Endothelial cell of umbilical vein (primary cell): ENCODE measurements at regions not wholly inside any gene's neighbourhood (a gene's known extent, or its start where the extent isn't known, plus 50 kb on each side); places are given as distances from the start of the nearest gene placed in this dataset.
"Not testable (repeated sequence)": the region's sequence is repeated elsewhere in the genome, so short reads cannot be mapped to it uniquely, and the experiment has no call there.

Experiments used
- BruUV-seq: library from RNA; stranded (reverse); fragments of 400-500 nt; replicated peaks from 2 replicates; lab custom pipeline; 2021; lab: Mats Ljungman, UMichigan
- CTCF ChIA-PET: fragments of 300-600, 350-600 bp; sonication (Branson Sonifier 250); formaldehyde crosslinking; loops from one replicate; lab custom pipeline; 2021; ENCODE audit warnings: antibody characterized with exemption, inconsistent platforms; lab: Charles Lee
- POLR2A ChIA-PET: fragments of 300-600, 350-600 bp; sonication (Branson Sonifier 250); formaldehyde crosslinking; loops from one replicate; lab custom pipeline; 2021; ENCODE audit warnings: antibody characterized with exemption, inconsistent platforms; lab: Charles Lee
- DNase-seq: peaks from one replicate; pipeline ENCODE4 v3.0.0-alpha.2; 2011; ENCODE audit warnings: low read depth, low spot score
- FAIRE-seq: peaks from 2 replicates; lab custom pipeline; 2011; peaks lifted over from hg19 to GRCh38; lab: Jason Lieb, UNC
- H2AFZ ChIP-seq: 2 replicates; pipeline ENCODE4 v1.6.0; 2012; ENCODE audit warnings: low read depth, low read length, control low read depth, inconsistent platforms
- H3K27ac ChIP-seq: 2 replicates; pipeline ENCODE4 v1.5.1; 2011; ENCODE audit warnings: low read depth, mild to moderate bottlenecking, control low read depth, low read length, moderate library complexity; ENCODE audit not compliant: insufficient read depth
- H3K27me3 ChIP-seq, 2 experiments: 2 replicates each; pipeline versions ENCODE4 v1.6.0 to v1.6.1; 2011; ENCODE audit warnings: low read length in 2 of 2, mixed read lengths in 1 of 2; ENCODE audit not compliant: control insufficient read depth in 2 of 2, insufficient read depth in 2 of 2
- H3K36me3 ChIP-seq, 2 experiments: 2 replicates in 1 of 2; 3 replicates in 1 of 2; pipeline ENCODE4 v1.5.1; 2011; ENCODE audit warnings: low read length in 2 of 2, mild to moderate bottlenecking in 1 of 2, moderate library complexity in 1 of 2; ENCODE audit not compliant: control insufficient read depth in 2 of 2, insufficient read depth in 2 of 2; ENCODE audit errors: extremely low read depth in 1 of 2
- H3K4me1 ChIP-seq: 3 replicates; pipeline ENCODE4 v1.5.1; 2011; ENCODE audit warnings: mild to moderate bottlenecking, low read length; ENCODE audit not compliant: control insufficient read depth, insufficient read depth; ENCODE audit errors: extremely low read depth
- H3K4me2 ChIP-seq: 2 replicates; pipeline ENCODE4 v1.6.1; 2011; ENCODE audit warnings: low read length, control low read depth, mixed read lengths; ENCODE audit not compliant: insufficient read depth
- H3K4me3 ChIP-seq, 3 experiments: fragments of 200-600 bp in 1 of 3; sonication (generic), shearing (Covaris generic) in 1 of 3; replicated peaks in 1 of 3; 2 replicates each; pipeline ENCODE4 v1.5.1; 2011 to 2016; ENCODE audit warnings: control low read depth in 3 of 3, low read length in 3 of 3, mild to moderate bottlenecking in 2 of 3, inconsistent platforms in 1 of 3, low read depth in 1 of 3, moderate library complexity in 1 of 3; ENCODE audit not compliant: insufficient read depth in 1 of 3
- H3K79me2 ChIP-seq: 2 replicates; pipeline ENCODE4 v1.6.0; 2012; ENCODE audit warnings: low read length, inconsistent platforms; ENCODE audit not compliant: control insufficient read depth, insufficient read depth
- H3K9ac ChIP-seq: replicated peaks from 2 replicates; pipeline ENCODE3; 2011; ENCODE audit warnings: low read length, control low read depth; ENCODE audit not compliant: insufficient read depth; ENCODE audit errors: extremely low read depth
- H3K9me1 ChIP-seq: replicated peaks from 3 replicates; pipeline ENCODE4 v1.6.0; 2011; ENCODE audit warnings: mild to moderate bottlenecking, low read length; ENCODE audit not compliant: control insufficient read depth, insufficient read depth; ENCODE audit errors: extremely low read depth
- H3K9me3 ChIP-seq: replicated peaks from 2 replicates; pipeline ENCODE4 v1.5.1; 2012; ENCODE audit warnings: low read length, inconsistent platforms; ENCODE audit not compliant: control insufficient read depth, insufficient read depth
- H4K20me1 ChIP-seq: replicated peaks from 2 replicates; pipeline ENCODE3; 2011; ENCODE audit warnings: mild to moderate bottlenecking, low read length; ENCODE audit not compliant: control insufficient read depth, insufficient read depth; ENCODE audit errors: extremely low read depth
- CTCF ChIP-seq, 2 donors: IDR thresholded peaks; 1 replicate in 1 of 2; 2 replicates in 1 of 2; pipeline ENCODE4 v1.5.1; 2011; ENCODE audit warnings: low read length in 2 of 2, mild to moderate bottlenecking in 2 of 2, moderate library complexity in 2 of 2, control low read depth in 1 of 2, inconsistent platforms in 1 of 2, low read depth in 1 of 2; ENCODE audit not compliant: insufficient read depth in 1 of 2; ENCODE audit errors: extremely low read depth in 1 of 2
- EZH2 ChIP-seq: IDR thresholded peaks from 2 replicates; pipeline ENCODE4 v1.6.1; 2012; ENCODE audit warnings: borderline replicate concordance, low read depth, mild to moderate bottlenecking, moderate library complexity, low read length, inconsistent platforms; ENCODE audit not compliant: severe bottlenecking
- FOS ChIP-seq: IDR thresholded peaks from 2 replicates; pipeline ENCODE4 v1.6.1; 2011; ENCODE audit warnings: mild to moderate bottlenecking, low read length, moderate library complexity, borderline replicate concordance; ENCODE audit not compliant: insufficient read depth
- GATA2 ChIP-seq: IDR thresholded peaks from 2 replicates; pipeline ENCODE4 v1.7.0; 2011; ENCODE audit warnings: low read depth, mild to moderate bottlenecking, moderate library complexity, mixed read lengths, low read length; ENCODE audit not compliant: insufficient read length, insufficient read depth
- JUN ChIP-seq: IDR thresholded peaks from 2 replicates; pipeline ENCODE4 v1.6.1; 2011; ENCODE audit warnings: borderline replicate concordance, low read depth; ENCODE audit not compliant: insufficient read length, insufficient read depth
- MAX ChIP-seq: IDR thresholded peaks from 2 replicates; pipeline ENCODE4 v1.6.1; 2011; ENCODE audit not compliant: insufficient read depth, insufficient read length
- MYC ChIP-seq: IDR thresholded peaks from one replicate; pipeline ENCODE4 v1.6.1; 2011; ENCODE audit warnings: mild to moderate bottlenecking, low read depth, low read length
- POLR2A ChIP-seq: IDR thresholded peaks from 2 replicates; pipeline ENCODE4 v1.6.1; 2012; ENCODE audit warnings: low read depth, mild to moderate bottlenecking, control low read depth, low read length
- POLR2AphosphoS5 ChIP-seq: IDR thresholded peaks from 2 replicates; pipeline ENCODE4 v1.6.1; 2012; ENCODE audit warnings: low read depth, mild to moderate bottlenecking, control low read depth, low read length, moderate library complexity; ENCODE audit not compliant: insufficient read depth
- dilution Hi-C: fragments of 300-500 bp; cut with MboI; formaldehyde crosslinking; loops from one replicate; pipeline ENCODE4 v1.15.0; 2019; ENCODE audit warnings: low sequenced_read_pairs; ENCODE audit not compliant: extremely low pct_ligation_motif_present
- intact Hi-C: fragments of 100-400 bp; cut with micrococcal nuclease; formaldehyde crosslinking; loops from one replicate; pipeline ENCODE4 v1.10.0; 2022

GRCh38 chr1:143665606-143666005, 306.2 kb downstream of the FAM72C start:
- TF ChIP-seq EZH2: no peak
- TF ChIP-seq GATA2: no peak
- no peak for TF ChIP-seq MAX
- no peak for TF ChIP-seq FOS
- no peak for TF ChIP-seq POLR2AphosphoS5
- no peak for TF ChIP-seq MYC
- no peak for TF ChIP-seq JUN
- no peak for TF ChIP-seq POLR2A
- TF ChIP-seq CTCF (IDR thresholded peaks at IDR 0.05; ENCODE audit: extremely low read depth in 1 of 2, insufficient read depth in 1 of 2, low read depth in 1 of 2, low read length in 2 of 2): no peak
- no peaks in the 10 kb centered on the region for H4K20me1 ChIP-seq
- H3K79me2 ChIP-seq: no peaks in the 10 kb centered on the region
- no peak overlapping the region for H3K4me2 ChIP-seq
- DNase-seq (no peak), FAIRE-seq (no peak)
- CTCF ChIA-PET: no interaction called here
- no peaks in the 10 kb centered on the region for H3K36me3 ChIP-seq
- no peak overlapping the region for H3K27ac ChIP-seq
- H3K9ac ChIP-seq: no peak overlapping the region
- intact Hi-C loops (no loop called here), dilution Hi-C loops (no loop called here)
- no peaks in the 10 kb centered on the region for H3K9me3 ChIP-seq
- POLR2A ChIA-PET: no interaction called here
- no TSS peak for BruUV-seq
- no peaks in the 10 kb centered on the region for H3K4me1 ChIP-seq
- H2AFZ ChIP-seq: no peak overlapping the region
- no peaks in the 10 kb centered on the region for H3K9me1 ChIP-seq
- H3K27me3 ChIP-seq: peaks cover 6 to 7% of the 10 kb centered on the region in 2 experiments
- H3K4me3 ChIP-seq: no peak overlapping the region

- H3K9ac ChIP-seq, H3K9me1 ChIP-seq, H3K4me2 ChIP-seq, H3K4me3 ChIP-seq, H3K27ac ChIP-seq, H2AFZ ChIP-seq, CTCF ChIA-PET, dilution Hi-C loops, BruUV-seq, DNase-seq, H3K9me3 ChIP-seq, FAIRE-seq, H3K4me1 ChIP-seq, POLR2A ChIA-PET, intact Hi-C loops, H3K79me2 ChIP-seq, H3K36me3 ChIP-seq, H4K20me1 ChIP-seq, H3K27me3 ChIP-seq: not testable (repeated sequence)
Measured at GRCh38 chr1:143663056-143663455, 308.7 kb downstream of the FAM72C start.
